Right atrium auricular region (tissue), 2 donors: ENCODE measurements at regions not wholly inside any gene's neighbourhood (a gene's known extent, or its start where the extent isn't known, plus 50 kb on each side); places are given as distances from the start of the nearest gene placed in this dataset.

ENCODE experiments used
- DNase-seq: peaks from one replicate; pipeline ENCODE4 v3.0.0-alpha.2; 2019; ENCODE audit warnings: low spot score
- H3K27ac ChIP-seq, 2 donors: fragments of 200-600 bp; sonication (generic); 1 replicate in 1 of 2; 2 replicates in 1 of 2; pipeline ENCODE4 v1.5.1; 2016 to 2019
- H3K27me3 ChIP-seq, 2 donors: fragments of 200-600 bp; sonication (generic); one replicate each; pipeline versions ENCODE4 v1.5.1 to v1.6.0; 2017 to 2019
- H3K36me3 ChIP-seq: fragments of 200-600 bp; sonication (generic); one replicate; pipeline ENCODE4 v1.5.1; 2016
- H3K4me1 ChIP-seq, 2 donors: fragments of 200-600 bp; sonication (generic); one replicate each; pipeline versions ENCODE4 v1.5.1 to v1.6.0; 2017 to 2019
- H3K4me3 ChIP-seq, 2 donors: fragments of 200-600 bp; sonication (generic); 1 replicate in 1 of 2; 2 replicates in 1 of 2; pipeline ENCODE4 v1.5.1; 2017 to 2019; ENCODE audit warnings: mild to moderate bottlenecking in 1 of 2, moderate library complexity in 1 of 2
- H3K9me3 ChIP-seq, 2 donors: fragments of 200-600 bp; sonication (generic); one replicate each; pipeline ENCODE4 v1.5.1; 2019
- CTCF ChIP-seq, 2 donors: fragments of 200-600 bp; sonication (generic); IDR thresholded peaks; one replicate each; pipeline ENCODE4 v1.5.1; 2019; ENCODE audit warnings: antibody characterized with exemption in 2 of 2

DNA sequence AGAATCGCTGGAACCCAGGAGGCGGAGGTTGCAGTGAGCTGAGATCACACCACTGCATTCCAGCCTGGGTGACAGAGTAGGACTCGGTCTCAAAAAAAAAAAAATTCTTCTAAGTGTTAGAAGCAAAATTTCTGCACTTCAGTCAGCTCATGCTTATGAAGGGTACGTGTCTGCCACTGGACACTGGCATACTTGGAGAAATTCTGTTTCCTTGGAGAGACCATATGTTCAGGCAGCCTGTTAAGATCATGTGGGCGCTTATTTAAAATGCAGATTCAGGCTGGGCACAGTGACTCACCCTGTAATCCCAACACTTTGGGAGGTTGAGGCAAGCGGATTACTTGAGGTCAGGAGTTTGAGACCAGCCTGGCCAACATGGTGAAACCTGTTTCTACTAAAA is 85.6 kb upstream of the IQSEC1 start:
- Histone ChIP-seq H3K27ac (no peak overlapping the region), H3K9me3 (peaks cover 0 to 19% of the 10 kb centered on the region in 2 donors), H3K4me3 (no peak overlapping the region), H3K4me1 (no peaks in the 10 kb centered on the region), H3K27me3 (no peaks in the 10 kb centered on the region), H3K36me3 (no peaks in the 10 kb centered on the region)
- no peak for TF ChIP-seq CTCF (IDR thresholded peaks at IDR 0.05)
- DNase-seq: no peak

DNA sequence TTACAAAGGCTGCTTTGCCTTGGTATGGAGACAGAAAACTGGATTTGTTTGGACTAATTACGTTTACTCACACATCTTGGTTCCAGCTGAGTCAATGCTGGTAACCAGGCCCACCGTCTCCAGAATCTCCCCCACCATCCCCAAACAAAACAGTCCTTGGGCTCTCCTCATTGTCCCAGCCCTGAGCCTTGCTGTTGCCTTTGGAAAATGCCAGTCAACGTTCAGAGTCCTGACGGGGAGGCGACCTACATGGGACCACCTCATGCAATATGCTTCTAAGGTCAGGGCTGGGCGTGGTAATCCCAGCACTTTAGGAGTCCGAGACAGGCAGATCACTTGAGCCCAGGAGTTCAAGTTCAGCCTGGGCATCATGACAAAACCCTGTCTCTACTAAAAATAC is 85.2 kb upstream of the IQSEC1 start:
- Histone ChIP-seq H3K9me3 (peaks cover 0 to 19% of the 10 kb centered on the region in 2 donors), H3K36me3 (no peaks in the 10 kb centered on the region), H3K4me3 (no peak overlapping the region), H3K27ac (no peak overlapping the region), H3K4me1 (no peaks in the 10 kb centered on the region), H3K27me3 (no peaks in the 10 kb centered on the region)
- DNase-seq: no peak
- no peak for TF ChIP-seq CTCF (IDR thresholded peaks at IDR 0.05)

GRCh38 chr3:13157986-13158385 is 84.8 kb upstream of the IQSEC1 start:
- Histone ChIP-seq H3K9me3 (peaks cover 0 to 19% of the 10 kb centered on the region in 2 donors), H3K27me3 (no peaks in the 10 kb centered on the region), H3K36me3 (no peaks in the 10 kb centered on the region), H3K4me1 (no peaks in the 10 kb centered on the region), H3K4me3 (no peak overlapping the region), H3K27ac (no peak overlapping the region)
- no peak for TF ChIP-seq CTCF (IDR thresholded peaks at IDR 0.05)
- DNase-seq: no peak

DNA sequence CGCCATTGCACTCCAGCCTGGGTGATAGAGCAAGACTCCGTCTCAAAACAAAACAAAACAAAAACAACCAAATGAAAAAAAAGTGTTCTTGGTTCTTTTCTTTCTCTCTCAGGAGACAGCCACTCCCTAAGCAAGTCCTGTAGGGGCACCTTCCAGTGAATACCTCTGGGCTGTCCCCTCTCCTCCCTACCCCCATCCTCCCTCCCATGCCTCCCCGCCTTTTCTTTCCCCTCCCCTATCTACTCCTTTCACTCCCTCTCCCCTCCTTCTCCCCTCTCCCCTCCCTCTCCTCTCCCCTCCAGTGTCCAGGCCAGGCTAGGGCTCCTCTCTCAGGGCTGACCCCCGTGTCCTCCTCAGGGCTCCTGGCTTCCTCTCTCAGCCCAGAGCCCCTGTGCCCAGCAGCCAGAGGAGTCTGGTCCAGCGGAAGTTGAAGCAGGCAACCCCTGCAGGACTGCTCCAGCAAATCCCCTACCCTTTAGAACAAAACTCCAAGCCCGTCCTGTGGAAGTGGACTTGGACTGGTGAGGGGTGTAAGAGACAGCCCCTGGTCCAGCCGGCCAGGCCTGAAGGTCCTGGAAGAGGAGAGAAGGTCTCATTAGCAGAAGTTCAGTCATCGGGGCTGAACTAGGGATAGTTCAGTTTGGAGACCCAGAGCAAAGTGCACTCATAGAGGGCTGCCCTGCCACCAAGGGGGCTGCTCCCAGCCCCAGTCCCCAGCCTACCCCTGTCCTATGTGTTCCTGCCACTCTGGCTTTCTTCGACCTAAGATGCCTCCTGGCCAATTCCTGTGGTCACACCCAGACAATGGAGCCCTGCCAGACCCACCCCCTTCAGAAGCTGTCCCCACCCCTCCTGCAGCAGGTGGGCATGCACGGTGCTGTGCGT is 79.8 kb upstream of the IQSEC1 start:
- H3K9me3 ChIP-seq: peaks cover 0 to 19% of the 10 kb centered on the region in 2 donors
- DNase-seq: no peak
- H3K36me3 ChIP-seq: no peaks in the 10 kb centered on the region
- no peak overlapping the region for H3K4me3 ChIP-seq
- H3K27me3 ChIP-seq: no peaks in the 10 kb centered on the region
- no peak for TF ChIP-seq CTCF (IDR thresholded peaks at IDR 0.05)
- H3K4me1 ChIP-seq: no peaks in the 10 kb centered on the region
- H3K27ac ChIP-seq: no peak overlapping the region

DNA sequence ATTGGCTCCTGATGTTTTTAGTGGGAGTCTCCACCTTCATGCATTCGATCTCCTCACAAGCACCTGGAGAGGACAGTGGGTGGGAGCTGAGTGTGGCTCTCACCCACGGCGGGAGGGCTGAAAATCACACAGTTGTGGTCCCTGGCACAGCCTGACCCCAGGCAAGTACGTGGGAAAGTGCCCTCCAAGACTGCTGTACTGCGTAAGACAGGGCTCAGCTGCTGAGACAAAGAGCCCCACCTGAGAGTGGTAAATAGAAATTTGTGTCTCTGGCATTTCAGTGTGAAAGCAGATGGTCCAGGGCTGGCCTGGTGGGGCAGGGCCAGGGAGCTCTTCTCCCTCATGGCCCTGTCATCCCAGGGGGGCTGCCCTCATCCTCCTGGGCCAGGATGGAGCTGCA is 77.4 kb upstream of the IQSEC1 start:
- no peak for TF ChIP-seq CTCF (IDR thresholded peaks at IDR 0.05)
- Histone ChIP-seq H3K4me3 (no peak overlapping the region), H3K27ac (no peak overlapping the region), H3K9me3 (peaks cover 0 to 9% of the 10 kb centered on the region in 2 donors), H3K27me3 (no peaks in the 10 kb centered on the region), H3K4me1 (no peaks in the 10 kb centered on the region), H3K36me3 (no peaks in the 10 kb centered on the region)
- DNase-seq: no peak
